CD14-positive monocyte (primary cell): ENCODE measurements at regions not wholly inside any gene's neighbourhood (a gene's known extent, or its start where the extent isn't known, plus 50 kb on each side); places are given as distances from the start of the nearest gene placed in this dataset.
A peak's percentile ranks its signal among the peaks of the same experiment; 100 is the strongest.

ENCODE experiments used
- DNase-seq, 3 donors: peaks; one replicate each; pipeline ENCODE4 v3.0.0-alpha.2; 2011 to 2022
- H2AFZ ChIP-seq: 2 replicates; pipeline ENCODE4 v1.6.0; 2012; ENCODE audit warnings: mild to moderate bottlenecking, low read depth, low read length, inconsistent platforms; ENCODE audit not compliant: insufficient read depth, poor library complexity, severe bottlenecking
- H3K27ac ChIP-seq, 2 donors: 1 replicate in 1 of 2; 2 replicates in 1 of 2; pipeline ENCODE4 v1.5.1; 2012 to 2013; ENCODE audit warnings: low read length in 2 of 2, control low read depth in 1 of 2, inconsistent platforms in 1 of 2, low read depth in 1 of 2, mild to moderate bottlenecking in 1 of 2
- H3K27me3 ChIP-seq, 2 donors: one replicate each; pipeline versions ENCODE4 v1.6.0 to v1.6.1; 2011 to 2013; ENCODE audit warnings: low read length in 2 of 2; ENCODE audit not compliant: control insufficient read depth in 2 of 2, insufficient read depth in 2 of 2
- H3K36me3 ChIP-seq, 2 donors: replicated peaks in 1 of 2; 1 replicate in 1 of 2; 2 replicates in 1 of 2; pipeline versions ENCODE4 v1.5.1 to v1.6.1; 2012 to 2013; ENCODE audit warnings: low read length in 2 of 2, control low read depth in 1 of 2, inconsistent platforms in 1 of 2, mild to moderate bottlenecking in 1 of 2; ENCODE audit not compliant: insufficient read depth in 2 of 2, control insufficient read depth in 1 of 2
- H3K4me1 ChIP-seq, 2 donors: 1 replicate in 1 of 2; 2 replicates in 1 of 2; pipeline versions ENCODE4 v1.5.1 to v1.6.1; 2012 to 2013; ENCODE audit warnings: low read length in 2 of 2, control low read depth in 1 of 2, inconsistent platforms in 1 of 2, mild to moderate bottlenecking in 1 of 2, moderate library complexity in 1 of 2; ENCODE audit not compliant: insufficient read depth in 2 of 2, control insufficient read depth in 1 of 2
- H3K4me2 ChIP-seq: replicated peaks from 2 replicates; pipeline ENCODE3; 2012; ENCODE audit warnings: low read length, moderate library complexity, mild to moderate bottlenecking; ENCODE audit not compliant: poor library complexity, severe bottlenecking; ENCODE audit errors: extremely low read depth
- H3K4me3 ChIP-seq, 3 experiments: fragments of 200-600 bp in 1 of 3; sonication (generic) in 1 of 3; replicated peaks in 1 of 3; 1 replicate in 2 of 3; 2 replicates in 1 of 3; pipeline ENCODE4 v1.5.1; 2011 to 2013; ENCODE audit warnings: low read length in 3 of 3, mild to moderate bottlenecking in 3 of 3, control low read depth in 2 of 3, low read depth in 2 of 3, inconsistent platforms in 1 of 3, moderate library complexity in 1 of 3
- H3K79me2 ChIP-seq: 2 replicates; pipeline ENCODE4 v1.6.0; 2012; ENCODE audit warnings: mild to moderate bottlenecking, control low read depth, inconsistent platforms, low read length, moderate library complexity; ENCODE audit not compliant: insufficient read depth
- H3K9ac ChIP-seq: 2 replicates; pipeline ENCODE4 v1.6.0; 2017; ENCODE audit warnings: low read length, mild to moderate bottlenecking; ENCODE audit not compliant: insufficient read depth, poor library complexity, severe bottlenecking
- H3K9me3 ChIP-seq, 2 donors: replicated peaks in 1 of 2; 1 replicate in 1 of 2; 2 replicates in 1 of 2; pipeline versions ENCODE4 v1.5.1 to v1.6.1; 2012 to 2013; ENCODE audit warnings: low read length in 2 of 2, control low read depth in 1 of 2; ENCODE audit not compliant: control insufficient read depth in 1 of 2, insufficient read depth in 1 of 2
- H4K20me1 ChIP-seq: 2 replicates; pipeline ENCODE4 v1.6.0; 2012; ENCODE audit warnings: mild to moderate bottlenecking, low read length, control low read depth, moderate library complexity; ENCODE audit not compliant: insufficient read depth
- H3K27ac Mint-ChIP-seq, 7 donors: one replicate each; pipeline ENCODE4 v1.8.0; 2020; ENCODE audit warnings: mild to moderate bottlenecking in 7 of 7, mixed read lengths in 7 of 7, moderate library complexity in 6 of 7, inconsistent platforms in 2 of 7
- H3K27me3 Mint-ChIP-seq, 3 donors: one replicate each; pipeline ENCODE4 v1.8.0; 2021 to 2022; ENCODE audit warnings: low read depth in 3 of 3, mild to moderate bottlenecking in 3 of 3, mixed read lengths in 3 of 3, moderate library complexity in 3 of 3, inconsistent platforms in 1 of 3
- H3K36me3 Mint-ChIP-seq, 2 donors: one replicate each; pipeline ENCODE4 v1.8.0; 2020; ENCODE audit warnings: mixed read lengths in 2 of 2, inconsistent platforms in 1 of 2, mild to moderate bottlenecking in 1 of 2
- H3K4me1 Mint-ChIP-seq: one replicate; pipeline ENCODE4 v1.8.0; 2020; ENCODE audit warnings: mild to moderate bottlenecking, mixed read lengths
- H3K4me3 Mint-ChIP-seq, 2 donors: one replicate each; pipeline ENCODE4 v1.8.0; 2020; ENCODE audit warnings: mild to moderate bottlenecking in 2 of 2, mixed read lengths in 2 of 2, moderate library complexity in 1 of 2
- H3K9me3 Mint-ChIP-seq, 7 donors: one replicate each; pipeline ENCODE4 v1.8.0; 2020 to 2022; ENCODE audit warnings: mixed read lengths in 7 of 7, mild to moderate bottlenecking in 6 of 7, moderate library complexity in 6 of 7, inconsistent platforms in 2 of 7
- WGBS: methylation state at CpG from one replicate; pipeline ENCODE4 v1.1.5; 2013; ENCODE audit warnings: missing lambda C conversion rate; ENCODE audit not compliant: insufficient coverage; 5-methylcytosine and 5-hydroxymethylcytosine counted together
- intact Hi-C, 2 donors: fragments of 100-400 bp; cut with micrococcal nuclease; formaldehyde crosslinking; loops; one replicate each; pipeline versions ENCODE4 v1.15.0 to v1.15.1; 2023
- TF ChIP-seq, protein P1 (sequence below): fragments of 200-600 bp; IDR thresholded peaks from one replicate; pipeline ENCODE4 v1.8.0; 2022; ENCODE audit warnings: antibody characterized with exemption, mild to moderate bottlenecking

DNA sequence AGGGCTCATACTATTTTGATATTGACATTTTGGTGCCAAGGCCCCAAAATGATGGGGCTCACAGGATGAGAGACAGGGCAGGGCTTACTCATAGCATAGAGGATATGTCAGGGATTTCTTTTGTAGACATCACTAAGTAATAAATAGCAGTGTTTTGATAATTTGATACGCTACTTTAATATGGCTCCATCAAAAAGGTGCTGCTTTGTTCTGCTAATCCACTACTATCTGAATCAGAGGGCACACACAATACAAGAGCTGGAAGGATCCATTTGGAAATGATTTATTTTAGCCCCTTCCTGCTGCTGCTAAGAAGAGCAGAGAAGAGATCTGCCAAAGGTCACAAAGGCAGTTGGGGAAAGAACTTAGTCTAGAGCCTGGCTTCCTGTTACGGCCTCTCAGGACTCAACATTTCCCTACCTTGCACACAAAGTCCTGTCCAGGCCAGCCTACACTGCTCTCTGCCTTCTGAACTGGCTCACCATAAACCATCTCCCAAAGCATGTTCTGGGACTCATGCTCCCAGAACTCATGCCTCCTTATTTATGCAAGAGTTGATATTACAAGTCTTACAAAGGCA lies 261.3 kb upstream of the ARHGAP20 start:
- no peaks in the 10 kb centered on the region for H3K36me3 ChIP-seq
- WGBS = no CpG with 5 or more reads among the region's 2 CpGs
- H3K79me2 ChIP-seq = no peaks in the 10 kb centered on the region
- peaks cover 46 to 66% of the 10 kb centered on the region in 2 donors for H3K4me1 ChIP-seq
- Mint-ChIP-seq H3K4me1 (peaks cover 60% of the 10 kb centered on the region), H3K27me3 (no peaks in the 10 kb centered on the region), H3K36me3 (no peaks in the 10 kb centered on the region), H3K27ac (peak overlapping the region in 5 of 7 donors; percentile 21 to 74 (median 50)), H3K9me3 (peaks cover 0 to 2% (median 0%) of the 10 kb centered on the region in 7 donors), H3K4me3 (no peak overlapping the region)
- no peak overlapping the region for H3K4me3 ChIP-seq
- intact Hi-C loops = loop anchor here in 1 of 2 donors (10.0 kb wide), 1 partner anchor 179 kb away; no protein-coding TSS in a partner anchor
- DNase-seq = no peak
- H4K20me1 ChIP-seq = no peaks in the 10 kb centered on the region
- no peaks in the 10 kb centered on the region for H3K9me3 ChIP-seq
- no peaks in the 10 kb centered on the region for H3K27me3 ChIP-seq
- H2AFZ ChIP-seq = no peak overlapping the region
- H3K27ac ChIP-seq = no peak overlapping the region
- H3K4me2 ChIP-seq = no peak overlapping the region
- H3K9ac ChIP-seq = no peak overlapping the region
- TF ChIP-seq, protein P1, sequence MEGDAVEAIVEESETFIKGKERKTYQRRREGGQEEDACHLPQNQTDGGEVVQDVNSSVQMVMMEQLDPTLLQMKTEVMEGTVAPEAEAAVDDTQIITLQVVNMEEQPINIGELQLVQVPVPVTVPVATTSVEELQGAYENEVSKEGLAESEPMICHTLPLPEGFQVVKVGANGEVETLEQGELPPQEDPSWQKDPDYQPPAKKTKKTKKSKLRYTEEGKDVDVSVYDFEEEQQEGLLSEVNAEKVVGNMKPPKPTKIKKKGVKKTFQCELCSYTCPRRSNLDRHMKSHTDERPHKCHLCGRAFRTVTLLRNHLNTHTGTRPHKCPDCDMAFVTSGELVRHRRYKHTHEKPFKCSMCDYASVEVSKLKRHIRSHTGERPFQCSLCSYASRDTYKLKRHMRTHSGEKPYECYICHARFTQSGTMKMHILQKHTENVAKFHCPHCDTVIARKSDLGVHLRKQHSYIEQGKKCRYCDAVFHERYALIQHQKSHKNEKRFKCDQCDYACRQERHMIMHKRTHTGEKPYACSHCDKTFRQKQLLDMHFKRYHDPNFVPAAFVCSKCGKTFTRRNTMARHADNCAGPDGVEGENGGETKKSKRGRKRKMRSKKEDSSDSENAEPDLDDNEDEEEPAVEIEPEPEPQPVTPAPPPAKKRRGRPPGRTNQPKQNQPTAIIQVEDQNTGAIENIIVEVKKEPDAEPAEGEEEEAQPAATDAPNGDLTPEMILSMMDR = no peak

DNA sequence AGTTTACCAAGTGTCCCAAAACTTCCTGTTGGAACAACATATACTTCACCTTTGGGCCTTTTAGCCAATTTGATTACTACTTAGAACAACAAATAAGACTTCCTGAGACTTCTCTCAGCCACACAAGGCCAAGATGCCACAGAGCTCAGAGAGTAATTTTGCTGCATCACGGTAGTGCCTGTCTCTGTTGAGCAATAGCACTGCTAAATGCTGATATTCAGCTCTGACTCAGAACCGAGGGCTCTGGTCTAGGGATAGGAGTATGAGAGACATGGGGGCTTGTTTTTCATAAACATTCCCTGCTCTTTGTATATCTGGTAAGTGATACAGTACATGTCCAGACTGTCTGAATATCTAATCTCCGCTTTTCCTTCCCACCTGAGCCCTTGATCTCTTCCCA lies 260.4 kb upstream of the ARHGAP20 start:
- Mint-ChIP-seq H3K36me3 (no peaks in the 10 kb centered on the region), H3K27me3 (no peaks in the 10 kb centered on the region), H3K4me3 (peak overlapping the region in 1 of 2 donors; percentile 35), H3K27ac (peak overlapping the region; percentile 58 to 92 (median 74)), H3K4me1 (peaks cover 59% of the 10 kb centered on the region), H3K9me3 (peaks cover 0 to 2% (median 0%) of the 10 kb centered on the region in 7 donors)
- intact Hi-C loops = loop anchor here in 1 of 2 donors (10.0 kb wide), 1 partner anchor 178 kb away; no protein-coding TSS in a partner anchor
- Histone ChIP-seq H3K9ac (no peak overlapping the region), H4K20me1 (no peaks in the 10 kb centered on the region), H3K36me3 (no peaks in the 10 kb centered on the region), H3K4me3 (no peak overlapping the region), H3K9me3 (no peaks in the 10 kb centered on the region), H2AFZ (no peak overlapping the region), H3K4me2 (peak overlapping the region; percentile 9), H3K79me2 (no peaks in the 10 kb centered on the region), H3K4me1 (peaks cover 50 to 66% of the 10 kb centered on the region in 2 donors), H3K27me3 (no peaks in the 10 kb centered on the region), H3K27ac (peak overlapping the region in 1 of 2 donors; percentile 24)
- WGBS = no CpG with 5 or more reads among the region's 3 CpGs
- TF ChIP-seq, protein P1 = no peak
- peak; percentile 73 to 93 (median 88) for DNase-seq
